NOMO-1 treated with dmso at 0.1 percent for 144 hours (cell line): ENCODE measurements at regions not wholly inside any gene's neighbourhood (a gene's known extent, or its start where the extent isn't known, plus 50 kb on each side); places are given as distances from the start of the nearest gene placed in this dataset.
"Not testable (repeated sequence)": the region's sequence is repeated elsewhere in the genome, so short reads cannot be mapped to it uniquely, and the experiment has no call there.

Experiments used
- DNase-seq: peaks from one replicate; lab custom pipeline; 2025; ENCODE audit not compliant: unreplicated experiment; lab: John Stamatoyannopoulos, UW

- DNase-seq = no peak
Measured at GRCh38 chr4:23412701-23413100, 477.1 kb downstream of the PPARGC1A start.

GRCh38 chr4:23408913-23409312, 480.9 kb downstream of the PPARGC1A start:
- not testable (repeated sequence) for DNase-seq

- DNase-seq = no peak
Measured at GRCh38 chr4:23401572-23401971, 488.3 kb downstream of the PPARGC1A start.

- DNase-seq = no peak
Measured at GRCh38 chr4:23392860-23393458, 496.9 kb downstream of the PPARGC1A start.

GRCh38 chr4:23390246-23390645, 499.6 kb downstream of the PPARGC1A start:
- no peak for DNase-seq

- no peak for DNase-seq
Measured at GRCh38 chr4:23388699-23389395, 501.0 kb downstream of the PPARGC1A start.

- no peak for DNase-seq
Measured at GRCh38 chr4:23388255-23388654, 501.6 kb downstream of the PPARGC1A start.

GRCh38 chr4:23384741-23385140, 505.1 kb downstream of the PPARGC1A start:
- DNase-seq = no peak

- no peak for DNase-seq
Measured at GRCh38 chr4:23382879-23383278, 507.0 kb downstream of the PPARGC1A start.

- DNase-seq = no peak
Measured at GRCh38 chr4:23374259-23374658, 515.6 kb downstream of the PPARGC1A start.

GRCh38 chr4:23373261-23373660, 516.6 kb downstream of the PPARGC1A start:
- DNase-seq = no peak

- no peak for DNase-seq
Measured at GRCh38 chr4:23371533-23371932, 518.3 kb downstream of the PPARGC1A start.

GRCh38 chr4:23369331-23369730, 520.5 kb downstream of the PPARGC1A start:
- no peak for DNase-seq

- no peak for DNase-seq
Measured at GRCh38 chr4:23368081-23368697, 521.7 kb downstream of the PPARGC1A start.

GRCh38 chr4:23366557-23366906, 523.3 kb downstream of the PPARGC1A start:
- no peak for DNase-seq

- DNase-seq = no peak
Measured at GRCh38 chr4:23365871-23366556, 523.8 kb downstream of the PPARGC1A start.

- no peak for DNase-seq
Measured at GRCh38 chr4:23365086-23365485, 524.8 kb downstream of the PPARGC1A start.

GRCh38 chr4:23364167-23364566, 525.7 kb downstream of the PPARGC1A start:
- DNase-seq = no peak

- no peak for DNase-seq
Measured at GRCh38 chr4:23361453-23361852, 528.4 kb downstream of the PPARGC1A start.

GRCh38 chr4:23360718-23361117, 529.1 kb downstream of the PPARGC1A start:
- no peak for DNase-seq

- no peak for DNase-seq
Measured at GRCh38 chr4:23355258-23355657, 534.6 kb downstream of the PPARGC1A start.

- no peak for DNase-seq
Measured at GRCh38 chr4:23353200-23353599, 536.6 kb downstream of the PPARGC1A start.
